Peyer's patch (tissue), 4 donors: ENCODE measurements at regions not wholly inside any gene's neighbourhood (a gene's known extent, or its start where the extent isn't known, plus 50 kb on each side); places are given as distances from the start of the nearest gene placed in this dataset.

Experiments used
- DNase-seq, 3 donors: peaks; one replicate each; pipeline ENCODE4 v3.0.0-alpha.2; 2017 to 2019
- H3K27ac ChIP-seq, 4 donors: fragments of 200-600 bp; sonication (generic); one replicate each; pipeline ENCODE4 v1.5.1; 2016 to 2019
- H3K27me3 ChIP-seq, 2 donors: fragments of 200-600 bp; sonication (generic); one replicate each; pipeline ENCODE4 v1.5.1; 2019
- H3K36me3 ChIP-seq, 3 donors: fragments of 200-600 bp; sonication (generic); one replicate each; pipeline ENCODE4 v1.5.1; 2016 to 2019
- H3K4me1 ChIP-seq, 4 donors: fragments of 200-600 bp; sonication (generic); one replicate each; pipeline ENCODE4 v1.5.1; 2016 to 2019
- H3K4me3 ChIP-seq, 4 donors: fragments of 200-600 bp; sonication (generic); 1 replicate in 3 of 4; 2 replicates in 1 of 4; pipeline ENCODE4 v1.5.1; 2016 to 2019; ENCODE audit warnings: mild to moderate bottlenecking in 1 of 4
- H3K9me3 ChIP-seq, 4 donors: fragments of 200-600 bp; sonication (generic); one replicate each; pipeline ENCODE4 v1.5.1; 2016 to 2019; ENCODE audit warnings: mild to moderate bottlenecking in 1 of 4
- POLR2A ChIP-seq, 2 donors: fragments of 450-650 bp; IDR thresholded peaks; one replicate each; pipeline ENCODE4 v1.5.1; 2017; ENCODE audit warnings: antibody characterized with exemption in 2 of 2, mild to moderate bottlenecking in 2 of 2, moderate library complexity in 2 of 2
- TF ChIP-seq, protein P1 (sequence below), 6 experiments: fragments of 450-650 bp in 4 of 6; fragments of 200-600 bp in 2 of 6; sonication (generic) in 1 of 6; IDR thresholded peaks; one replicate each; pipeline ENCODE4 v1.5.1; 2017 to 2019; ENCODE audit warnings: antibody characterized with exemption in 6 of 6, mild to moderate bottlenecking in 3 of 6, moderate library complexity in 1 of 6

DNA sequence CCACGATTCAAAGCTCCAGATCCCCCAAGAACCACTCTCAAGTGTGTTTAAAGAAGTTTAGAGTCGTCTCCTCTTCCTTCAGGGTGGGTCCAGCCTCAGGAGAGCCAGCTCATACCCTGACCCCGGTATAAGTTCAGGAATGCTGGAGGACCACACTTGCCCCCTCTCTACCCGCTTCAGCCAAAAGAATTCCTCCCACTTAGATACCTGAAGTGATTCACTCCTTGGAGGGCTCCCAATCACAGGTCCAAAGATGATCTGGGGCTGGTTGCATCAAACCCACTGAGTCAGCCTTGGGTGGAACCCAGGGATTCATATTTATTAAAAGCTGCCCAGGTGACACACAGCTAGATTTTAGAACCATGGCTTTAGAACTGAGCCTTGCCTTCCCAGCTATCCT is 133.5 kb upstream of the PARP11 start:
- no peaks in the 10 kb centered on the region for H3K9me3 ChIP-seq
- no peaks in the 10 kb centered on the region for H3K27me3 ChIP-seq
- no peak for DNase-seq
- H3K36me3 ChIP-seq, result no peaks in the 10 kb centered on the region
- H3K4me3 ChIP-seq, result no peak overlapping the region
- H3K27ac ChIP-seq, result no peak overlapping the region
- TF ChIP-seq POLR2A (IDR thresholded peaks at IDR 0.05), result no peak
- TF ChIP-seq, protein P1, sequence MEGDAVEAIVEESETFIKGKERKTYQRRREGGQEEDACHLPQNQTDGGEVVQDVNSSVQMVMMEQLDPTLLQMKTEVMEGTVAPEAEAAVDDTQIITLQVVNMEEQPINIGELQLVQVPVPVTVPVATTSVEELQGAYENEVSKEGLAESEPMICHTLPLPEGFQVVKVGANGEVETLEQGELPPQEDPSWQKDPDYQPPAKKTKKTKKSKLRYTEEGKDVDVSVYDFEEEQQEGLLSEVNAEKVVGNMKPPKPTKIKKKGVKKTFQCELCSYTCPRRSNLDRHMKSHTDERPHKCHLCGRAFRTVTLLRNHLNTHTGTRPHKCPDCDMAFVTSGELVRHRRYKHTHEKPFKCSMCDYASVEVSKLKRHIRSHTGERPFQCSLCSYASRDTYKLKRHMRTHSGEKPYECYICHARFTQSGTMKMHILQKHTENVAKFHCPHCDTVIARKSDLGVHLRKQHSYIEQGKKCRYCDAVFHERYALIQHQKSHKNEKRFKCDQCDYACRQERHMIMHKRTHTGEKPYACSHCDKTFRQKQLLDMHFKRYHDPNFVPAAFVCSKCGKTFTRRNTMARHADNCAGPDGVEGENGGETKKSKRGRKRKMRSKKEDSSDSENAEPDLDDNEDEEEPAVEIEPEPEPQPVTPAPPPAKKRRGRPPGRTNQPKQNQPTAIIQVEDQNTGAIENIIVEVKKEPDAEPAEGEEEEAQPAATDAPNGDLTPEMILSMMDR (IDR thresholded peaks at IDR 0.05), result no peak
- H3K4me1 ChIP-seq, result no peaks in the 10 kb centered on the region

DNA sequence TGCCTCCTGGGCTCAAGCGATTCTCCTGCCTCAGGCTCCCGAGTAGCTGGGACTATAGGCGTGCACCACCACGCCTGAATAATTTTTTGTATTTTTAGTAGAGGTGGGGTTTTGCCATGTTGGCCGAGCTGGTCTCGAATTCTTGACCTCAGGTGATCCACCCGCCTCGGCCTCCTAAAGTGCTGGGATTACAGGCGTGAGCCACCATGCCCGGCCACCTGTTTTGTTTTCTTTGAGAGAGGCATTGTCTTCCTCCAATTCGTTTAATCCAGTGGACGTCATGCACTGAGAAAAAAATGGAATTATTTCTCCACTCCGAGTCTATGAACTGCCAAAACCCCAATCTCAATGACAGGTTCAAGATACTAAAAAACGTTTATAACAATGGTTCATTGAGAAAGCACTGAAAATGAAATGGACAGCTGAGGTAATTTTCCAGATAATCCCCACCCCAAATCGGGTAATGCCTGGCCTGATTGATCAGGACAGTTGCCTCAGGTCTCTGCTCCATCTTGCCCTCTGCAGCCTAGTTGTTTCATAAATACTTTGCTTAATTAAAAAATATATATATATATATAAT is 132.7 kb upstream of the PARP11 start:
- no peaks in the 10 kb centered on the region for H3K4me1 ChIP-seq

DNA sequence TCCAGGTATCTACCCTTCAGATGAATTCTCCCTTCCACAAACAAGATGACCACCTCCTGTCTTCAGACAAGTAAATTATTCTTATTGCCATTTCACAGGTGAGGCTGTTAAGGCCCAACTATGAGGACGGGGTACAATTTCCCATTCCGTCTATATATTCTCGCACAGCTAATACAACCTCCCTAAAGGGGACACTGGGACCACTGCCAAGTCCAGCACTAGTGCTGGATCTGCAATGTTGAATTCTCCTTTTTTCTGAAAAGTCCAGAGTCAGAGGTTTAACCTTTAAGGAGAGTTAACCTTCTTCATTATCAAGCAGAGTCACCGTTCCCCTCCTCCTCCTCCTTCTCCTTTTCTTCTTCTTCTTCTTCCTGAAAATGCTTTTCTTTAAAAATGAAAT is 130.4 kb upstream of the PARP11 start:
- H3K4me1 ChIP-seq, result peaks cover 0 to 5% (median 0%) of the 10 kb centered on the region in 4 donors

More for the DNA sequence above, 132.7 kb upstream of the PARP11 start:
- H3K36me3 ChIP-seq, result no peaks in the 10 kb centered on the region
- H3K9me3 ChIP-seq, result no peaks in the 10 kb centered on the region
- H3K27ac ChIP-seq, result no peak overlapping the region
- no peak for TF ChIP-seq POLR2A (IDR thresholded peaks at IDR 0.05)
- TF ChIP-seq, protein P1 (IDR thresholded peaks at IDR 0.05), result no peak
- no peak for DNase-seq
- no peaks in the 10 kb centered on the region for H3K27me3 ChIP-seq
- no peak overlapping the region for H3K4me3 ChIP-seq

DNA sequence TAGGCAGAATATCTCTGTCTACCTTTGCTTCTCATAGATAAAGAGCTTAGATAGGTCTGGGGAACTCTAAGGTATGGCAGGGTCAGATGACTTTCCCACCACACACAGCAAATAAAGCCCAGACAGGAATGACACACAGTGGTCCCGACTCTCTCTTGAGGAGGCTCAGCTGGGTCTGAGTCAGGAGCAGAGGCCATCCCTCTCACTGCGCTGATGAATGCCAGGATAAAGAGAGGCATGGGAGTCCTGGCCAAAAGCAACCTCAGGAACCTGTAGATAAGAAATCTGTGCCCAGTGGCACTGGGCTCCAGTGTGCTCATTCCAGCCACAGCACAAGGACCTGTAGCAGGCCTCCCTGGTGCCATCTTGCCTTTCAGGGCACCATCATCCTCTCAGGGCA is 129.4 kb upstream of the PARP11 start:
- H3K27ac ChIP-seq, result no peak overlapping the region

More for the DNA sequence above, 130.4 kb upstream of the PARP11 start:
- no peak overlapping the region for H3K27ac ChIP-seq
- DNase-seq, result no peak
- no peak overlapping the region for H3K4me3 ChIP-seq
- H3K36me3 ChIP-seq, result no peaks in the 10 kb centered on the region
- no peaks in the 10 kb centered on the region for H3K9me3 ChIP-seq
- no peaks in the 10 kb centered on the region for H3K27me3 ChIP-seq
- TF ChIP-seq POLR2A (IDR thresholded peaks at IDR 0.05), result no peak
- TF ChIP-seq, protein P1 (IDR thresholded peaks at IDR 0.05), result no peak

DNA sequence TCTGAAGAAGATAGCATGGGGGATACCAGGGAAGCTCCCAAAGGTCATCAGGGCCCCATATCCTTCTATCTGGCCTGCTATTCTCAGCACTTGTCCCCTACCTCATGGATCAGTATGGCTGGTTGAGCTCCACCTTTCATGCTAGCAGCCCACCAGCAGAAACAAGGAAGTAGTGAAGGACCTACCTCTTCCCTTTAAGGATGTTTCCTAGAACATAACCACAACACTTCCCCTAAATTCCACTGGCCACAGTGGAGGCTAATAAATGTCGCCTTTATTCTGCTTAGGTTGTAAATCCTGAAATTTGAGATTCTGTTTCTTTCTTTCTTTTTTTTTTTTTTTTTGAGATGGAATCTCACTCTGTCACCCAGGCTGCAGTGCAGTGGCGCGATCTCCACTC is 128.6 kb upstream of the PARP11 start:
- H3K27me3 ChIP-seq, result no peaks in the 10 kb centered on the region
- H3K36me3 ChIP-seq, result no peaks in the 10 kb centered on the region
- no peak overlapping the region for H3K27ac ChIP-seq
- peaks cover 0 to 5% (median 0%) of the 10 kb centered on the region in 4 donors for H3K4me1 ChIP-seq
- no peaks in the 10 kb centered on the region for H3K9me3 ChIP-seq
- no peak for DNase-seq
- no peak for TF ChIP-seq POLR2A (IDR thresholded peaks at IDR 0.05)
- TF ChIP-seq, protein P1 (IDR thresholded peaks at IDR 0.05), result no peak
- no peak overlapping the region for H3K4me3 ChIP-seq

More for the DNA sequence above, 129.4 kb upstream of the PARP11 start:
- Histone ChIP-seq H3K4me1 (peaks cover 0 to 5% (median 0%) of the 10 kb centered on the region in 4 donors), H3K4me3 (no peak overlapping the region), H3K27me3 (no peaks in the 10 kb centered on the region), H3K36me3 (no peaks in the 10 kb centered on the region), H3K9me3 (no peaks in the 10 kb centered on the region)
- TF ChIP-seq, protein P1 (IDR thresholded peaks at IDR 0.05), result no peak
- TF ChIP-seq POLR2A (IDR thresholded peaks at IDR 0.05), result no peak
- DNase-seq, result no peak

DNA sequence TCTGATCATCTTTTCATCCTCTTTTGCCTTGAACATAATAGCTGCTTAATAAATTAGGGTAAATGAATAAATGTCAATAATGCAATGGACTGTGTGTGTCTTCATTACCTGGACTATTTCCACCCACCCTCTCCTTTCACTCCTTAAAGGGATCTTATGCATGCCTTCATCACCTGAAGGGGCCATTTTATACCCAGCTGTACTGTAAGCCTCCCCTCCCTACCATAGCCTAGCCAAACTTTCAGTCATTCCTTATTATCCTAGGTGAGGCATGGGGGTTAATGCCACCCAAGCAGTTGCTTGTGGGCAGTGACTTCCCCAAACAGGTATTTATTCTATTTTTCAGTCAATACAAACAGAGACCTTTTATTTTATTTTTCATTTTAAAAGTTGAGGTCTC is 127.8 kb upstream of the PARP11 start:
- no peak overlapping the region for H3K4me3 ChIP-seq
- no peak for DNase-seq
- H3K27me3 ChIP-seq, result no peaks in the 10 kb centered on the region
- TF ChIP-seq, protein P1 (IDR thresholded peaks at IDR 0.05), result no peak
- TF ChIP-seq POLR2A (IDR thresholded peaks at IDR 0.05), result no peak
- H3K36me3 ChIP-seq, result no peaks in the 10 kb centered on the region
- no peaks in the 10 kb centered on the region for H3K9me3 ChIP-seq
- peaks cover 0 to 5% (median 0%) of the 10 kb centered on the region in 4 donors for H3K4me1 ChIP-seq
- no peak overlapping the region for H3K27ac ChIP-seq
